ENCODE measurements at regions not wholly inside any gene's neighbourhood (a gene's known extent, or its start where the extent isn't known, plus 50 kb on each side); places are given as distances from the start of the nearest gene placed in this dataset.
"Not testable (repeated sequence)": the region's sequence is repeated elsewhere in the genome, so short reads cannot be mapped to it uniquely, and the experiment has no call there.

GRCh38 chr2:175792199-175792598, 209.9 kb downstream of the LNPK start:
- no peak for DNase-seq (ENCODE audit: extremely low spot score, unreplicated experiment)
- TF ChIP-seq CTCF (IDR thresholded peaks at IDR 0.05) = no peak
- Mint-ChIP-seq H3K27me3 (ENCODE audit: unreplicated experiment) (no peaks in the 10 kb centered on the region), H3K4me1 (ENCODE audit: unreplicated experiment) (no peaks in the 10 kb centered on the region), H3K36me3 (ENCODE audit: unreplicated experiment) (no peaks in the 10 kb centered on the region), H3K4me3 (ENCODE audit: unreplicated experiment) (no peak overlapping the region), H3K27ac (ENCODE audit: unreplicated experiment) (no peak overlapping the region), H3K9me3 (ENCODE audit: unreplicated experiment) (peaks cover 16% of the 10 kb centered on the region)

- Mint-ChIP-seq H3K27ac (ENCODE audit: unreplicated experiment) (no peak overlapping the region), H3K4me1 (ENCODE audit: unreplicated experiment) (no peaks in the 10 kb centered on the region)
Measured at GRCh38 chr2:175786471-175787124, 215.5 kb downstream of the LNPK start.

GRCh38 chr2:175777337-175777736, 224.7 kb downstream of the LNPK start:
- H3K9me3 Mint-ChIP-seq (ENCODE audit: unreplicated experiment) = peaks cover 16% of the 10 kb centered on the region
- H3K4me3 Mint-ChIP-seq (ENCODE audit: unreplicated experiment); H3K27ac Mint-ChIP-seq (ENCODE audit: unreplicated experiment); H3K36me3 Mint-ChIP-seq (ENCODE audit: unreplicated experiment); H3K27me3 Mint-ChIP-seq (ENCODE audit: unreplicated experiment); H3K4me1 Mint-ChIP-seq (ENCODE audit: unreplicated experiment); DNase-seq (ENCODE audit: extremely low spot score, unreplicated experiment): not testable (repeated sequence)

More at GRCh38 chr2:175786471-175787124, 215.5 kb downstream of the LNPK start:
- no peaks in the 10 kb centered on the region for H3K36me3 Mint-ChIP-seq (ENCODE audit: unreplicated experiment)
- no peak for DNase-seq (ENCODE audit: extremely low spot score, unreplicated experiment)
- H3K4me3 Mint-ChIP-seq (ENCODE audit: unreplicated experiment) = no peak overlapping the region
- no peaks in the 10 kb centered on the region for H3K27me3 Mint-ChIP-seq (ENCODE audit: unreplicated experiment)
- TF ChIP-seq CTCF (IDR thresholded peaks at IDR 0.05) = no peak
- H3K9me3 Mint-ChIP-seq (ENCODE audit: unreplicated experiment) = peaks cover 10% of the 10 kb centered on the region

- Mint-ChIP-seq H3K9me3 (ENCODE audit: unreplicated experiment) (peaks cover 28% of the 10 kb centered on the region), H3K27ac (ENCODE audit: unreplicated experiment) (no peak overlapping the region), H3K4me1 (ENCODE audit: unreplicated experiment) (no peaks in the 10 kb centered on the region), H3K27me3 (ENCODE audit: unreplicated experiment) (no peaks in the 10 kb centered on the region), H3K36me3 (ENCODE audit: unreplicated experiment) (no peaks in the 10 kb centered on the region), H3K4me3 (ENCODE audit: unreplicated experiment) (no peak overlapping the region)
- no peak for TF ChIP-seq CTCF (IDR thresholded peaks at IDR 0.05)
- DNase-seq (ENCODE audit: extremely low spot score, unreplicated experiment) = no peak
Measured at GRCh38 chr2:175769200-175769599, 232.9 kb downstream of the LNPK start.

- no peaks in the 10 kb centered on the region for H3K27me3 Mint-ChIP-seq (ENCODE audit: unreplicated experiment)
- peaks cover 20% of the 10 kb centered on the region for H3K9me3 Mint-ChIP-seq (ENCODE audit: unreplicated experiment)
- TF ChIP-seq CTCF (IDR thresholded peaks at IDR 0.05) = no peak
- H3K27ac Mint-ChIP-seq (ENCODE audit: unreplicated experiment) = no peak overlapping the region
- H3K4me3 Mint-ChIP-seq (ENCODE audit: unreplicated experiment) = no peak overlapping the region
- H3K36me3 Mint-ChIP-seq (ENCODE audit: unreplicated experiment) = no peaks in the 10 kb centered on the region
- no peak for DNase-seq (ENCODE audit: extremely low spot score, unreplicated experiment)
- no peaks in the 10 kb centered on the region for H3K4me1 Mint-ChIP-seq (ENCODE audit: unreplicated experiment)
Measured at GRCh38 chr2:175766880-175767279, 235.2 kb downstream of the LNPK start.

Measured in osteocyte (in vitro differentiated cells).